ENCODE measurements at regions not wholly inside any gene's neighbourhood (a gene's known extent, or its start where the extent isn't known, plus 50 kb on each side); places are given as distances from the start of the nearest gene placed in this dataset.

- DNase-seq, result no peak
These were observed 87.5 kb upstream of the NAA20 start for GRCh38 chr20:19929481-19930145.

GRCh38 chr20:19930426-19930825, 86.7 kb upstream of the NAA20 start:
- DNase-seq, result no peak

- no peak for DNase-seq
These were observed 84.9 kb upstream of the NAA20 start for GRCh38 chr20:19932170-19932667.

GRCh38 chr20:19934792-19935491, 82.2 kb upstream of the NAA20 start:
- DNase-seq, result peak; percentile 6 to 28

- DNase-seq, result no peak
These were observed 81.3 kb upstream of the NAA20 start for GRCh38 chr20:19935842-19936241.

- no peak for DNase-seq
These were observed 80.5 kb upstream of the NAA20 start for GRCh38 chr20:19936466-19937200.

GRCh38 chr20:19937218-19937617, 79.9 kb upstream of the NAA20 start:
- no peak for DNase-seq

GRCh38 chr20:19937651-19938420, 79.3 kb upstream of the NAA20 start:
- no peak for DNase-seq

- DNase-seq, result no peak
These were observed 78.6 kb upstream of the NAA20 start for GRCh38 chr20:19938421-19939090.

- DNase-seq, result no peak
These were observed 76.1 kb upstream of the NAA20 start for GRCh38 chr20:19940988-19941460.

GRCh38 chr20:19942611-19943010, 74.6 kb upstream of the NAA20 start:
- no peak for DNase-seq

GRCh38 chr20:19943061-19943521, 74.1 kb upstream of the NAA20 start:
- no peak for DNase-seq

- DNase-seq, result no peak
These were observed 72.2 kb upstream of the NAA20 start for GRCh38 chr20:19944772-19945459.

- DNase-seq, result no peak
These were observed 71.2 kb upstream of the NAA20 start for GRCh38 chr20:19945732-19946670.

GRCh38 chr20:19947611-19948264, 69.4 kb upstream of the NAA20 start:
- no peak for DNase-seq

- no peak for DNase-seq
These were observed 67.8 kb upstream of the NAA20 start for GRCh38 chr20:19949195-19949867.

GRCh38 chr20:19950042-19950441, 67.1 kb upstream of the NAA20 start:
- DNase-seq, result no peak

GRCh38 chr20:19952392-19952791, 64.8 kb upstream of the NAA20 start:
- DNase-seq, result no peak

- DNase-seq, result no peak
These were observed 63.6 kb upstream of the NAA20 start for GRCh38 chr20:19953606-19954005.
